H1 (cell line): ENCODE measurements at regions not wholly inside any gene's neighbourhood (a gene's known extent, or its start where the extent isn't known, plus 50 kb on each side); places are given as distances from the start of the nearest gene placed in this dataset.

ENCODE experiments used
- EZH2 ChIP-seq: fragments of 200-600 bp; sonication (generic); IDR thresholded peaks from 2 replicates; pipeline ENCODE4 v1.7.1; 2012; ENCODE audit warnings: low read depth, mild to moderate bottlenecking, moderate library complexity, low read length, inconsistent platforms; ENCODE audit not compliant: severe bottlenecking
- FOSL1 ChIP-seq: IDR thresholded peaks from 2 replicates; pipeline ENCODE4 v1.6.1; 2011; ENCODE audit warnings: mild to moderate bottlenecking, low read depth, low read length, moderate library complexity; ENCODE audit not compliant: insufficient read depth
- POLR2AphosphoS5 ChIP-seq: IDR thresholded peaks from 2 replicates; pipeline ENCODE4 v1.6.1; 2011; ENCODE audit warnings: low read depth, low read length

GRCh38 chr18:2256577-2256976, 314.7 kb downstream of the METTL4 start (continued):
- TF ChIP-seq EZH2 (no peak), POLR2AphosphoS5 (no peak), FOSL1 (no peak)
